GM12864 (cell line): ENCODE measurements at regions not wholly inside any gene's neighbourhood (a gene's known extent, or its start where the extent isn't known, plus 50 kb on each side); places are given as distances from the start of the nearest gene placed in this dataset.

Source experiments
- DNase-seq: peaks from one replicate; pipeline ENCODE4 v3.0.0-alpha.2; 2011; ENCODE audit warnings: low read depth
- H3K4me3 ChIP-seq: 2 replicates; pipeline ENCODE4 v1.5.1; 2011; ENCODE audit warnings: mild to moderate bottlenecking, low read depth, low read length, control low read depth
- TF ChIP-seq, protein P1 (sequence below): IDR thresholded peaks from 2 replicates; pipeline ENCODE4 v1.5.1; 2011; ENCODE audit warnings: low read depth, mild to moderate bottlenecking, moderate library complexity, low read length, control low read depth, inconsistent platforms; ENCODE audit errors: missing control alignments

DNA sequence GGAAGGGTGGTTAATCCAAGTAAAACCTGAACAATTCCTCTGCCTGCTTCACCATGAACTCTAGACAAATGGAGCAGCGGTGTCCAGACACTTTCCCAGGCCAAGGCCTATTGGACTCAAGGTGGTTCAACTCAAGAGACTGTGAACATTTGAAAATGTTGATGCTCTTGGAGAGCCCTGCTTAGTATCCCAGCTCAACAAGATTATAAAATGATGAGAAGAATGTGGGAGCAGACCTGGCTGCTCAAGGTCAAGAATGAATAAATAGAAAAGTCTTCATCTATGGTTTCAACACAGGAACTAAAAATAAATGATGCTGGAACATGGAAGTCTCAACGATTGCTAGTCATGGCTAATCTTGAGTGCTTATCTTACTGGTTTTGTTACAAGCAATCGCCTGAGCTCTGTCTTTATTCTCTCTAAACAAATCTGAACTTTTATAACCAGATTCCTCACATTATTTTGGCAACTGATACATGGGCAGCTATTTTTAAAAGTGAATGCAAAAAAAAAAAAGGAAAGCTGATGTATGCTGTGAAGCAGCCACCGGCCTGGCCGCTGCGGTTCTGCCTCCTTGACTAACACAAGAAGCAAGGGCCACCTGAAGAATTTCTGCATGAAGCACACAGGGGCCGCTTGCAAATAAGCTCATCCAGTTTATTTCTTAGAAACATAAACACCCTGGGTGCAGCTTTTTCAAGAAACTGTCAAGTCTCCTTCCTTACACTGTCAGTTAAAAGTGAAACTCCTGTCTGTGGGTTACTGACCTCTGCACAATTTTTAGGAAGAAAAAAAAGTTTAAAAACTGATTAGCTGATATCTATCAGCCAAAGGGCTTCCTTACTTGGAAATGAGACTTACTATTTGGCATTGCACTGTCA lies 120.1 kb upstream of the ARHGEF3 start:
- no peak overlapping the region for H3K4me3 ChIP-seq
- TF ChIP-seq, protein P1, sequence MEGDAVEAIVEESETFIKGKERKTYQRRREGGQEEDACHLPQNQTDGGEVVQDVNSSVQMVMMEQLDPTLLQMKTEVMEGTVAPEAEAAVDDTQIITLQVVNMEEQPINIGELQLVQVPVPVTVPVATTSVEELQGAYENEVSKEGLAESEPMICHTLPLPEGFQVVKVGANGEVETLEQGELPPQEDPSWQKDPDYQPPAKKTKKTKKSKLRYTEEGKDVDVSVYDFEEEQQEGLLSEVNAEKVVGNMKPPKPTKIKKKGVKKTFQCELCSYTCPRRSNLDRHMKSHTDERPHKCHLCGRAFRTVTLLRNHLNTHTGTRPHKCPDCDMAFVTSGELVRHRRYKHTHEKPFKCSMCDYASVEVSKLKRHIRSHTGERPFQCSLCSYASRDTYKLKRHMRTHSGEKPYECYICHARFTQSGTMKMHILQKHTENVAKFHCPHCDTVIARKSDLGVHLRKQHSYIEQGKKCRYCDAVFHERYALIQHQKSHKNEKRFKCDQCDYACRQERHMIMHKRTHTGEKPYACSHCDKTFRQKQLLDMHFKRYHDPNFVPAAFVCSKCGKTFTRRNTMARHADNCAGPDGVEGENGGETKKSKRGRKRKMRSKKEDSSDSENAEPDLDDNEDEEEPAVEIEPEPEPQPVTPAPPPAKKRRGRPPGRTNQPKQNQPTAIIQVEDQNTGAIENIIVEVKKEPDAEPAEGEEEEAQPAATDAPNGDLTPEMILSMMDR, result no peak
- DNase-seq, result no peak

DNA sequence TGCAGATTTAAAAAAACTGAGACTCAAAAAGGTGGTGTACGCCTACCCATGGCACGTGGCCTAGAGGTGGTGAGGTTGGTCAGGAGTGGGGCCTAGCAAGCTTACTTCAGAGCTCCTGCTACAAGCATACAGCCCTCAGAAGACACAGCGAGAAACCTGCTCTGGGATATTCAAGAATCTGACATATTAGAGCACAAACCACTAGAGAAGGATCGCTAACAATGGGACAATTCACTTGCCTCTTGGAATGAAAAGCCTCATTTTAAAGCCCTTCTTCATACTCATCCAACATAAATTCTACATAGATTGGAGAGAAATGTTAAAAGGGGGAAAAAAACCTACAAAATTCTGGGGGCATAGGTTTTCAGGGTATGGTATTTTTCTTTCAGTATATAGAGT lies 118.0 kb upstream of the ARHGEF3 start:
- TF ChIP-seq, protein P1, result no peak
- no peak for DNase-seq
- H3K4me3 ChIP-seq, result no peak overlapping the region

DNA sequence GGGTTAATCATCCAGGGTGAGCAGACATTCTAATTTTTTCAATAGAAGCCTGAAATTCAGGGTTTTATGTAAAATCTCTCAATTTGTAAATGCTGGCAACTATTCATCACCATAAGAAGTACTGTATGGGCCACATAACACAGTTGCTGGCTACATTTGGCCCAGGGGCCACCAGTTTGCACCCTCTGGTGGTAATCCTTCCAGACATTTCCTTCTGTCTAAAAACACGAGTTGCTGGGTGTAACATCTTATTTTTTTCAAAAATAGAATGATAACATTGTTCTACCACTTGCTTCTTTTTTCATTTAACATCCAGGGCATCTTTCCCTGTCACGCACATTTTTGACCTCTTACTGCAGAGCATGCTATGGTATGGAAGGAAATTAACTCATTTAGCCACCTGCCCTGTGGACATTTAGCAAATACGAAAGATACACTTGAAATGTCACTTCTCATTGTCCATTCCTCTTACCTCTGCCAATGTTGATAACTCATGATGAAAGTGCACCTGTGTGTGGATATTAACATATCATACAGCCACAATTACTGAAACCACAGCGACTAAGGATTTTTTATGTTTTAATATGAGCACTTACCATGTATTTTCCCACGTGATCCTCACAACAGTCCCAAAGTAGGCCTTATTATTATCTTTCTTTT lies 117.5 kb upstream of the ARHGEF3 start:
- TF ChIP-seq, protein P1, result peak; percentile 7
- DNase-seq, result no peak
- no peak overlapping the region for H3K4me3 ChIP-seq

DNA sequence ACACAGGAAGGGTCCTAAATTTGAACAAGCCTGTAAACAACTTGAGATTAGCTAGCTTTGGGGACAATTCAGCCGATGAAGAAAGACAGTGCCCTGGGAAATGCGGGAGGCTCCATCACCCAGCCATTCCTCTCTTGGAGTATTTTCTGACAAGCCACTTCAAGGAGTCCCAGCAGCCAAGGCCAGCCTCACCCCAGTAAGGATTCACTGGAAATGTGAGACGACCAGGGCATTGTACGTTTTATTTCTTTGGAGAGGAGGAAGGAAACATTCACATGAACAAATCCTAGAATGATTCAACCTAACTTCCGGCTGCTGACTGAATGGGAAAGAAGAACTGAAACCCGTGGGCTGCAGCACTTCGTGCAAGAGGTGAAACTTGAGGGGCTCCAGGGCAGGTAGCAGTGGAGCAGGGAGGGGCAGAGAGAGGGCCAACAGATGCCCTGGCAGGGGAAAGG lies 116.4 kb upstream of the ARHGEF3 start:
- DNase-seq, result peak; percentile 82
- TF ChIP-seq, protein P1, result no peak
- peak overlapping the region; percentile 34 for H3K4me3 ChIP-seq

DNA sequence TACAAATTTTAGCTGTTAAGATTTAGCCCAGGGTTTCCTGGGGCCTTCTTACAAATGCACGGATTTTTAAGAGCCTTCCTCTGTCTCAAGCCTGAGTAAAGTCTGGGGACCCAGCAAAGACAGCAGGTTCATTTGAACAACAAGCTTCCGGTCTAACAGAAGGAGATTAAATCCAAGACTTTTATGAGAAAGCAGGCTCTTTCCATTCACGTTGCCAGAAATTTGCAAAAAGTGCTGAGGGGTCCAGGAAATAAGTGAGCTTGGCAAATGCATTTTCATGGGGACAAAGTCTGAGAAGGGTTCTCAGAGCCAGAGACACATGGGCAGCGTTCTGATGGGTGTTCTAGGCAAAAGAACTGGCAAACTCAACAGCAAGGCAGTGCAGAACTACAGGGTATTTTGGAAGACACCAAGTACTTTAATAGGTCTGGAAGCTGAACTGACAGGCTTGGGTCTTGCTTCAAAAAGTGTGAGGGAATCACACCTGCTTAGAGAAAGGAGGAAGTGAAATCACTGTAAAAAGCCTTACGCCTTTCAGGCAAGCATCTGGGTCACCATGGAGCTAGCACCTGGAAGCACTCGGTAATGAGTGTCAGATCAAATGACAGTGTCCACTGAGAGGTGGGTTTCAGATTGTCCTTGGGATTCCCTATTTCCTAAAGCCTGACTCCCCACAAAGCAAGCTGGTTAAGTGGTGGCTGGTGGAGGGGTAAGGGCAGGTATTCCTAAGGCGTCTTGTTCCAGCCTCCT lies 115.8 kb upstream of the ARHGEF3 start:
- DNase-seq, result peak; percentile 86
- TF ChIP-seq, protein P1, result no peak
- H3K4me3 ChIP-seq, result peak overlapping the region; percentile 34

DNA sequence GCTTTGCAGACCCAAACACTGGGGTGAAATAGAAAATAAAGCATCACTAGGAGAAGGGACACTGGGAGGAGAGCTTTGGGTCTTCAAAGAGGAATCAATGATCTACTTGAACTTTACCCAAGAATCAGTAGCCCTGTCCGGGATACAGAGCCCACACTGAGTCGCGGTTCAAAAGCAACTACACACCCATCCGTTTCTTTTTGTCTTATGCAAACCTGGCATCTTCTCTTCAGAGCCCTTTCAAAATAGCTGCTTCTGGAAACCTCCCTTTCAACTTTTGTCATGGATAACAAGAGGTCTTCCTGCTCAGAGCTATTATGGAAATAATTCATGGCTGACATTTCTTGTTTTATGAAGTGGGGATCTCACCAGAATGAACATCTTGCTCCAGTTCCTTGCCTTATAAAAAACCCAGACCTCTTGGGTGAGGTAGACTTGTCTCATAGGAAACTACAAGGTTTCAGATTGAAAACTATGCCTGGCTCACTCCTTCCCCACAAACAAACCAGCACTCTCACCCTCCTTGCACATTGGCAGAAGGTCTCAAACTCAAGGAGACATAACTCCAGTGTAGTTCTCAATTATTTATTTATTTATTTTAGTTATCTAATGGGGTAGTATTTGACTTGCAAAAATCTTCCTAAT lies 115.1 kb upstream of the ARHGEF3 start:
- TF ChIP-seq, protein P1, result no peak
- H3K4me3 ChIP-seq, result peak overlapping the region; percentile 55
- DNase-seq, result no peak
